D721Med (cell line): ENCODE measurements at regions not wholly inside any gene's neighbourhood (a gene's known extent, or its start where the extent isn't known, plus 50 kb on each side); places are given as distances from the start of the nearest gene placed in this dataset.

ENCODE experiments used
- DNase-seq: peaks from one replicate; pipeline ENCODE4 v3.0.0; 2011; ENCODE audit warnings: low spot score; ENCODE audit not compliant: insufficient read length
- FAIRE-seq: peaks from 2 replicates; lab custom pipeline; 2011; peaks lifted over from hg19 to GRCh38; lab: Jason Lieb, UNC
- CTCF ChIP-seq: IDR thresholded peaks from 2 replicates; pipeline ENCODE4 v1.5.1; 2012; ENCODE audit warnings: mild to moderate bottlenecking, control low read depth; ENCODE audit not compliant: insufficient read depth; ENCODE audit errors: missing control alignments

DNA sequence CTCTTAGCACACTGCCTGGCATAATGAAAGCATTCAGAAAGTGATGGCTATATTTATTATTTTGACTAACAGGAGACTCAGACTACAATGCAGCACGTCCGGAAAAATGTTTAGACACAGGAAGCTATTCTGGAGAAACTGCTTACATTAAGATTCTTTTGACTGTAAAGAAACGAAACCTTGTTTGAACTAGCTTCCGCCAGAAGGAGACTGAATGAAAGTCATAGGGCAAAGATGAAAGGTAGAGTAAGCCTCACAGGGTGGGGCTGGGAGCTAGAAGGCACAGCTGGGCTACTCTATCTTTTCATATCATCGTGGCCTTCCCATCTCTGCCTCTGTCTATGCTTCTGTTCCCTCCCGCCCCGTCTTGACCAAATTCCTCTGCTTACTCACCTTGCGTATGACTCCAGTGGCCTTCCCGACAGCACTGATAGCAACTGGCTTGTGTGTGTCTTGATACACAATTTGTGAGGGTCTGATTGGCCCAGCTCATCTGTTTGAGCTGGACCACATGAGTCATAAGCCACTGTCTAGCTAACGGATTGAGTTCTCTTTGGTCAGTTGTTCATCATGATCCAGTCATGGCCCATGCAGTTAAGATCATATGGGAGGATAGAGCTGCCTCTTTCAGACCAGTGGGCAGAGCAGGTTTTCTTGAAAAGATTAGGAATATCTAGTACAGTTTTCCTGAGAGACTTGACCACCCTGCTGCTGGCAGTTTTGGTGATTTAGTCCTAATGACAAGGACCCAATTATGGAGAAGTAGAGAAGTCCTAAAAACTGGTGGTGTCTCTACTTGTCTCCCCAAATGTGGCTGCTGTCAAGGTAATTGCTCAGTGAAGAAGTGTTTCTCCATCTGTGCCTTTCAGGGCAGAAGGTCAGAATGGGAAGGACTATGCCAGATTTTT lies 151.5 kb upstream of the SLC38A2 start:
- TF ChIP-seq CTCF, result no peak
- no peak for DNase-seq
- no peak for FAIRE-seq

GRCh38 chr12:46523446-46523845 lies 150.9 kb upstream of the SLC38A2 start:
- no peak for DNase-seq
- FAIRE-seq, result no peak
- no peak for TF ChIP-seq CTCF

GRCh38 chr12:46522071-46522470 lies 149.5 kb upstream of the SLC38A2 start:
- DNase-seq (no peak), FAIRE-seq (no peak)
- TF ChIP-seq CTCF, result no peak

GRCh38 chr12:46521145-46521544 lies 148.6 kb upstream of the SLC38A2 start:
- FAIRE-seq, result no peak
- DNase-seq, result no peak
- TF ChIP-seq CTCF, result no peak

DNA sequence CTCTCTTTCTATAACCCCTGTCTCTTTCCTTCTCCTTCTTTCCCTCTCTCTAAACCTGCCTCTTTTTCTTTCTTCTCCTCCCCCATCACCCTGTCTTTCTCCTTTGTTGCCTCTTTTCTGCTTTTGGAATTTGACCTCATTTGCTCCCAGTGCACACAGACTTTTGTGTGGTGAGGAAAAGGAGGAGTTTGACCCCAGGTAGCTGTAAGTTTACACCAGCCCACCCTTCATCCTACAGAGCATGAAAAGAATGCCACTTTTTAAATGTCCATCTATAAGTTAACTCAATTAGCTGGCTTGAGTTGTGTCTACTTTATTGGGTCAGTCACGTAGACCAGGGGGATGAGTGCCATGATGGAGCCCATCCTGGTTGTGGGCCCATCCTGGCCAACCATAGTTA lies 146.8 kb upstream of the SLC38A2 start:
- no peak for DNase-seq
- TF ChIP-seq CTCF, result no peak
- no peak for FAIRE-seq

DNA sequence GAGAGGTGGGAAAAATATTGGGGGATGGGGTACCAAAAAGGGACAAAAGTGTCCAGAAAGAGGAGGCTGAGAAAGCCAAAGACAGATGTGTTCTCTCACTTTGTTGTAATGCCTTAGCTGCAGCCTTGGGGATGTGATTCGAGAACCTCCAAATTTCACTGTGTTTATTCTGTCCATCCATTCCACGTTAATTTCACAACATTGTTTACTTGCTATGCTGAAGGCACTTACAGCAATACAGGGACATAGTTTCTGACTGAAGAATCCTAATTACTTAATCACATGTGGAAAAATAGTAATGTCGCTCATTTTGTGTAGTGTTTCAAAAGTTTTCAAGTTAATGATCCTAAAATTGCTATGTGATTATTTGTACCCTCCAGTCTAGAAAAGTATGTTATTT lies 146.2 kb upstream of the SLC38A2 start:
- TF ChIP-seq CTCF, result no peak
- no peak for FAIRE-seq
- DNase-seq, result no peak

- TF ChIP-seq CTCF, result no peak
- no peak for FAIRE-seq
- DNase-seq, result no peak
Observed at GRCh38 chr12:46518169-46518568, 145.6 kb upstream of the SLC38A2 start.
